HUES64 (cell line): ENCODE measurements at regions not wholly inside any gene's neighbourhood (a gene's known extent, or its start where the extent isn't known, plus 50 kb on each side); places are given as distances from the start of the nearest gene placed in this dataset.
"Not testable (repeated sequence)": the region's sequence is repeated elsewhere in the genome, so short reads cannot be mapped to it uniquely, and the experiment has no call there.

Experiments
- H3K27ac ChIP-seq: 2 replicates; pipeline ENCODE4 v1.7.0; 2013; ENCODE audit warnings: low read depth, low read length, inconsistent platforms
- H3K27me3 ChIP-seq: 2 replicates; pipeline ENCODE4 v1.6.1; 2013; ENCODE audit warnings: mild to moderate bottlenecking, low read length; ENCODE audit not compliant: insufficient read depth
- H3K36me3 ChIP-seq: 2 replicates; pipeline ENCODE4 v1.6.1; 2013; ENCODE audit warnings: mild to moderate bottlenecking, low read length; ENCODE audit not compliant: insufficient read depth
- H3K4me1 ChIP-seq: 2 replicates; pipeline ENCODE4 v1.6.1; 2013; ENCODE audit warnings: mild to moderate bottlenecking, low read length, moderate library complexity; ENCODE audit not compliant: insufficient read depth
- H3K4me3 ChIP-seq: 2 replicates; pipeline ENCODE4 v1.5.1; 2013; ENCODE audit warnings: mild to moderate bottlenecking, low read length, moderate library complexity
- H3K9ac ChIP-seq: 2 replicates; pipeline ENCODE4 v1.6.1; 2013; ENCODE audit warnings: mild to moderate bottlenecking, low read depth, low read length
- H3K9me3 ChIP-seq: 2 replicates; pipeline ENCODE4 v1.6.1; 2013; ENCODE audit warnings: low read depth, low read length; ENCODE audit not compliant: insufficient read depth
- WGBS: fragments of 150-250, 120-280 bp; methylation state at CpG from one replicate; pipeline ENCODE4 v1.1.7; 2013; ENCODE audit warnings: missing lambda C conversion rate; 5-methylcytosine and 5-hydroxymethylcytosine counted together

DNA sequence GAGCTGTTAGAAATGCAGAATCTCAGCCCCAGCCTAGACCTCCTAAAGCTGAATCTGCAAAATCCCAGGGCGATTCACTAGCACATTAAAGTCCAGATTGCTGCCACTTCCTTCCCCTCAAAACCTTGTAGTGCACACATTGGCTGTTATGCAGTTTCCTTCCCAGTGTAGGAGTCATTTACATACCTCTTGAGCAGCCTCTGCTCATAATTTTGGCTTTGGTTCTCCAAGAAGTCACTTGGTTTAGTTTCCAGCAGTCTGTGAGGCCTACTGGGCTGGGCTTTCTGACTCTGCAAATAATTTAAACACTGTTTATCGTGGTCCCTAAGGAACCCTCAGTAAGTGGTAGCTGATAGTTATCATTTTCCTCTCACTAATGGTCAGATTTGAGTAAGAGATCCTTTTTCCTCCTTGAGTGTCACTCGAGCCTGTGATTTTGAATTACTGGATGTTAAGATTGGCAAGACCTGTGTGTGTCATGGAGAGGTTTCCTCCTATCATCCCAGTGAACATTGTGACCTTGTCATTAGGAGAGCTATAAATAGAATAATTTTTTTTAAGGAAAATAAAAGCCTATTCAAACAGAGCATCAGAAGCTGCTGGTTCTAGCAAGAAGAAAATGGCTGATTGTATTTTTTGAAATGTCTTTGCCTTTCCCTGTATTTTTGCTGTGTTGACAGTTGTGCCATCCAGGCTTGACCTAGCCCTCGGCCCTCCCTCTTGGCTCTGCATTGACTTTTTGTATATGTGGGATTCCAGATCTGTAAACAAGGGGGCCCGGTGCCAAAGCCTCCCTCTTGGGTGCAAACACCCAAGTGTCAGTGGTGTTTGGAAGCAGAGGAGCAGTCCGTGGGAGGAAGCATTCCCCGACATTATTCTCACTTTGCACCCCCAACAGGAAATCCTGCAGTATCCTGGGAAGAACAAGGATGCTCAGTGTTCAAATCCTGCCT lies 134.8 kb upstream of the ANKRD28 start:
- WGBS = 90% methylated on average over 6 of the region's 7 CpGs
- H3K4me3 ChIP-seq = no peak overlapping the region
- H3K9ac ChIP-seq = no peak overlapping the region
- no peak overlapping the region for H3K27ac ChIP-seq
- no peaks in the 10 kb centered on the region for H3K27me3 ChIP-seq
- no peaks in the 10 kb centered on the region for H3K9me3 ChIP-seq
- H3K36me3 ChIP-seq = no peaks in the 10 kb centered on the region
- peaks cover 5% of the 10 kb centered on the region; the same call in 1 of the 2 replicates for H3K4me1 ChIP-seq

DNA sequence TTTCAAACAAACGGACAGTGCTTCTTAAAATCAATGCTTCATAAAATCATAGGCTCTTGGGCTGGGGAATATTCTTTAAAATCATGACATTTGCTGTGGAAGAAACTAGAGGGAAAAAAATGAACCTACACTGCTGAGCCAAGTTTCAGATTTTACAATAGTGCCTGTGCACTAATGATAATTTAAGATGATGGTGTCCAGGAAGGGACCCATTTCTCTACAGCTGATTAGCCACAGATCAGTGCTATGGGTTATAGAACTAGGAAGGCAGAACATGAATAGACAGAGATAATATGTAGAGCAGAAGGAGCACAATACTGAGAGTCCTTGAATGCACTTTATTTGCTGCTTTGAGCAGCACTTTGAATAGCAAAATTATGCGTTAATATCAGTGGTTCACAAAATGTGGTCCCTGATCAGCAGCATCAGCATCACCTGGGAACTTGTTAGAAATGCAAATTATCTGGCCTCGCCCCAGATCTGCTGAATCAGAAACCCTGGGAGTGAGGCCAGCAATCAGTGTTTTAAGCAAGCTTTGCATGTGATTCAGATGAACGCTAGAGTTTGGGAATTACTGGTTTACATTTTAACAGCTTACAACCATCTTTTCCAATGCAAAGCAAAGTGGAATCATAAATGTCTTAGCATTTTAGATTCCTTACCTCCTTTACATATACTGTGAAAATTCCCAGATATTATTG lies 135.8 kb upstream of the ANKRD28 start:
- 79% methylated on average over 3 of the region's 4 CpGs for WGBS
- H3K36me3 ChIP-seq = no peaks in the 10 kb centered on the region
- peaks cover 5% of the 10 kb centered on the region; the same call in 1 of the 2 replicates for H3K4me1 ChIP-seq
- no peaks in the 10 kb centered on the region for H3K27me3 ChIP-seq
- H3K9me3 ChIP-seq = no peaks in the 10 kb centered on the region
- no peak overlapping the region for H3K9ac ChIP-seq
- H3K4me3 ChIP-seq = no peak overlapping the region
- no peak overlapping the region for H3K27ac ChIP-seq

DNA sequence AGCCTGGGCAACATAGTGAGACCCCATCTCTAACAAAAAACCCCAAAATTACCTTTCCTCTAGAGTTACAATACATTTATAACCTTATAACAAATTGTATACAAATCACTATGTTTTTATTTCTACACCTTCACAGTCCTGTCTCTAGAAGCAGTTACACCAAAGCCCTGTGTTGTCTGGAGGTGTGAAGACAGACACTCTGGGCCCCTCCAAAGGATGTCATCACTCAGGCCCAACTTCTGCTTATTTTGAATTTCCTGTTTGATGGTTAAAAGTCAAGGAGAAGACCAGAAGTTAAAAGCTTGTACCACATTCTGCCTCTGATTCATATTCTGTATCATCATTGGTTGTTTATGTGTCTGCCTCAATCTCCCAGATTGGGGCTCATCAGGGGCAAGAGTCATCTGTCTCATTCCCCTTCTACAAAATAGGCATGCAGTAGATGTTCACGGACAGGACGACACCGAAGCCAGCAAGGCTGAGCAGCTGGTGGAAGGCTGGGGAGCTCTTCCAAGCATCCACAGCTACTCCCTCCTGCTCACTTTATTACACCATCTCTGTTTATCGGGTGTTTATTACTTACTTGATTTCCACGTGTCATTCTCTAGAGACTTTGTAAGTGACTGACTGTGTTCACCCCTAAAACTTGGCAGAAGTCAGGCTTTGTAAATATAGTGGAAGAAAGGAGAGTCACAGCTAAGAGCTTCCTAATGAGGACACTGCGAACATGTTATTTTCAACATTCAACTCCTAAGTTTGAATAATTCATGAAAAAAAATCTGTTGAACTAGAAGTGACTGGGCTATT lies 136.8 kb upstream of the ANKRD28 start:
- no peaks in the 10 kb centered on the region for H3K9me3 ChIP-seq
- H3K4me3 ChIP-seq = no peak overlapping the region
- H3K9ac ChIP-seq = no peak overlapping the region
- no peaks in the 10 kb centered on the region for H3K27me3 ChIP-seq
- H3K4me1 ChIP-seq = peaks cover 5% of the 10 kb centered on the region; the same call in 1 of the 2 replicates
- H3K27ac ChIP-seq = no peak overlapping the region
- 97% methylated on average over 6 of the region's 6 CpGs for WGBS
- no peaks in the 10 kb centered on the region for H3K36me3 ChIP-seq

DNA sequence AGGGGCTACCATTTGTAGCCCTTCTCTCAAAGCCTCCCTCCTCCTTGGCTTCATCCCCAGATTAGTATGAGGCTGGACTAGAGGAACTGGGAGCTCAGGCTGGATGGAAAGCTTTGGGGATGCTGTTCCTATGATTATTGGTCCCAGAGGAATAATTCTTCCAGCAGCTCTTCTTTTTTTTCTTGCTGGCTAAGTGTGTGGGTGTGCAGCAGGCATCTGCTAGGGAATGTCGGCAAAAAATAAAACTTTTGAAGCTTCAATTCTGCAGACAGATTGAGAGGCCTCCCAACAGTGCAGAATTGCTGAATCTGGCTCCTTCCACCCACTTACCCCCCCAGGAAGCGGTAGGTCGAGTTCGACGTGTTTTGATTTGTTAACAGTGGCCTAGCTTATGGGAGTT lies 138.5 kb upstream of the ANKRD28 start:
- H3K4me3 ChIP-seq = no peak overlapping the region
- no peak overlapping the region for H3K9ac ChIP-seq
- no peaks in the 10 kb centered on the region for H3K9me3 ChIP-seq
- no peak overlapping the region for H3K27ac ChIP-seq
- H3K36me3 ChIP-seq = no peaks in the 10 kb centered on the region
- 86% methylated on average over 5 of the region's 5 CpGs for WGBS
- no peaks in the 10 kb centered on the region for H3K27me3 ChIP-seq
- peaks cover 5% of the 10 kb centered on the region; the same call in 1 of the 2 replicates for H3K4me1 ChIP-seq

DNA sequence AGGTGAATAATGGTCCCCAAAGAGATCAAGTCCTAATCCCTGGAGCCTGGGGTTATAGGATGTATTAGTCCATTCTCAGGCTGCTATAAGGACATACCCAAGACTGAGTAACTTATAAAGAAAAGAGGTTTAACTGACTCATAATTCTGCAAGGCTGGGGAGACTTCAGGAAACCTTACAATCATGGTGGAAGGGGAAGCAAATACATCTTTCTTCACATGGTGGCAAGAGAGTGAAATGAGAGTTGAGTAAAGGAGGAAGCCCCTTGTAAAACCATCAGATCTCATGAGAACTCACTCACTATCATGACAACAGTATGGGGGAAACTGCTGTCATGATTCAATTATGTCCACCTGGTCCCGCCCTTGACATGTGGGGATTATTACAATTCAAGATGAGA lies 142.9 kb upstream of the ANKRD28 start:
- H3K4me3 ChIP-seq = no peak overlapping the region
- H3K27me3 ChIP-seq = no peaks in the 10 kb centered on the region
- no peak overlapping the region for H3K9ac ChIP-seq
- H3K9me3 ChIP-seq = no peaks in the 10 kb centered on the region
- 93% methylated on average over 1 of the region's 1 CpG for WGBS
- H3K27ac ChIP-seq = no peak overlapping the region
- H3K4me1 ChIP-seq = no peaks in the 10 kb centered on the region
- no peaks in the 10 kb centered on the region for H3K36me3 ChIP-seq

DNA sequence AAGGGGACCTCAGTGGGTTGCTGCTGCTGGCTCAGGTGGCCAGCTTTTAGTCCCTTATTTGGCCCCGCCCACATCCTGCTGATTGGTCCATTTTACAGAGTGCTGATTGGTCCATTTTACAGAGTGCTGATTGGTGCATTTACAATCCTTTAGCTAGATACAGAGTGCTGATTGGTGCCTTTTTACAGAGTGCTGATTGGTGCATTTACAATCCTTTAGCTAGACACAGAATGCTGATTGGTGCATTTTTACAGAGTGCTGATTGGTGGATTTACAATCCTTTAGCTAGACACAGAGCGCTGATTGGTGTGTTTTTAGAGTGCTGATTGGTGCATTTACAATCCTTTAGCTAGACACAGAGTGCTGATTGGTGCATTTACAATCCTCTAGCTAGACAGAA lies 143.7 kb upstream of the ANKRD28 start:
- H3K9ac ChIP-seq, H3K27ac ChIP-seq, H3K4me3 ChIP-seq, H3K27me3 ChIP-seq, H3K4me1 ChIP-seq, H3K36me3 ChIP-seq, H3K9me3 ChIP-seq: not testable (repeated sequence)
- WGBS = 89% methylated on average over 2 of the region's 2 CpGs

DNA sequence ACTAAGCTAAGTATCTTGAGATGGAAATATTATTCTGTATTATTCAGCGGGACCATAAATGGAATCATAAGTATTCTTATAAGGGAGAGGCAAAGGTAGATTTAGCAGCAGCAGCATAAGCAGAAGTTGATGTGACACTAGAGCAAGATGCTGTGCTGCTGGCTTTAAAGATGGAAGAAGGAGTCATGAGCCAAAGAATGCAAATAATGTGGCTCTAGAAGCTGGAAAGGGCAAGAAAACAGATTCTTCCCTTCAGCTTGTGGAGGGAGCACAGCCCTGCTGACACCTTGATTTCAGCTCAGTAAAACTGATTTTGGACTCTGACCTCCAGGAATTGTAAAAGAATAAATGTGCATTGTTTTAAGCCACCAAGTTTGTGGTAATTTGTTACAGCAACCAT lies 144.2 kb upstream of the ANKRD28 start:
- WGBS = 98% methylated on average over 1 of the region's 1 CpG
- Histone ChIP-seq H3K4me1 (no peaks in the 10 kb centered on the region), H3K36me3 (no peaks in the 10 kb centered on the region), H3K4me3 (no peak overlapping the region), H3K9me3 (no peaks in the 10 kb centered on the region), H3K9ac (no peak overlapping the region), H3K27me3 (no peaks in the 10 kb centered on the region), H3K27ac (no peak overlapping the region)

DNA sequence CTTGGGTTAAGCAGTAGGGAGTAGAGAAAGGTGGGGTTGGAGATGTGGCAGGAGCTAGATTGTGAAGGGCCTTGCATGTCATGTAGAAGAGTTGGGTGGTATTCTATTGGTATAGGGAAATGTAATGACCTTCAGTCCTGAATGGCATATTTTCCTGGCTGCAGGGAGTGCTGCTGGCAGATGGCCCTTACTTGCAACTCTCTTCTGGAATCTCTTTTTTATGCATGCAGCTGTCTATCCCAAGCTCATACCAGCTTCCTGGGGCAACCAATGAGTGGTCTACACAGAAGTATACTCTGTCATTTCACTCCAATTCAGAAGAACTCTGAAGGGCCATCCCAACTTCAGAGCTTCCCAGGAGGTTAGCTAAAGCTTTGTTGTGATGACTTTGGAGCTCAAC lies 144.7 kb upstream of the ANKRD28 start:
- Histone ChIP-seq H3K27ac (no peak overlapping the region), H3K27me3 (no peaks in the 10 kb centered on the region), H3K4me1 (no peaks in the 10 kb centered on the region), H3K9me3 (no peaks in the 10 kb centered on the region), H3K4me3 (no peak overlapping the region), H3K36me3 (no peaks in the 10 kb centered on the region), H3K9ac (no peak overlapping the region)

DNA sequence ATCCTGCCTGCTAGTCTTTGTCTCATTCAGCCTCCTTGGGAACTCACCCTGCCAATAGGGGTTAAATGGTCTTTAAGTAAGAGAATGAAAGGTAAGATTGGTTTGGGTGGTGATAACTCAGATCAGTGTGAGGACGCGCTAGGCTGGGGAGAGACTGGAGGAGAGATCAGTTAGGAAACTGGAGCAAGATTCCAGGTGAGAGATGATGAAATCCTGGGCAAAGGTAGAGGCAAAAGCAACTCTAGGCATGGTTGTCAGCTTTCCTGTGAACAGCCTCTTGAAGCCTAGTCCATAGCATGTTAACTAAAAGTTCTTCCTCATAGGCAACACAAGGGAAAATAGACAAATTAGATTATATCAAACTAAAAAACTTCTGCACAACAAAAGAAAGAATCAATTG lies 145.2 kb upstream of the ANKRD28 start:
- Histone ChIP-seq H3K36me3 (no peaks in the 10 kb centered on the region), H3K4me3 (no peak overlapping the region), H3K27ac (no peak overlapping the region), H3K4me1 (no peaks in the 10 kb centered on the region), H3K9ac (no peak overlapping the region), H3K9me3 (no peaks in the 10 kb centered on the region), H3K27me3 (no peaks in the 10 kb centered on the region)
- WGBS = 96% methylated on average over 2 of the region's 2 CpGs

DNA sequence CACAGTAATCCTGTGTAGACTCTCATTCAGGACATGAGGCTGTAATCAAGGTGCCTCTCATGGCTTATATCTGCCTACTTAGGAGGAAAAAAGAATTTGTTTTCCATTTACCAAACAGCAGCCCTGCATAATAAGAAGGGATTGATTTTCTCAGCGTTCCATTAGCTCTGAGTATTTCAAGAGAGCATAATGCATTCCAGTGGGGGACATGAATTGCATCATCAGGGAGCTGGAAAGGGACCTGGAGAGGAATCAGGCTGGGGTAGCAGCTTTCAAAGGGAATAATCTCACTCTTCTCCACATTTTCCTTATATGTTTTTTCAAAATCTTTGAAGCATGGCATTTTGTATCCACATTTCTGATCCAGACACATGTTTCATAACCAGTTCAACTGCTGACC lies 150.6 kb upstream of the ANKRD28 start:
- H3K27ac ChIP-seq = no peak overlapping the region
- 86% methylated on average over 1 of the region's 1 CpG for WGBS
- no peak overlapping the region for H3K9ac ChIP-seq
- H3K4me3 ChIP-seq = no peak overlapping the region
- H3K4me1 ChIP-seq = no peaks in the 10 kb centered on the region
- H3K36me3 ChIP-seq = no peaks in the 10 kb centered on the region
- no peaks in the 10 kb centered on the region for H3K27me3 ChIP-seq
- no peaks in the 10 kb centered on the region for H3K9me3 ChIP-seq
